Activated CD8-positive, alpha-beta memory T cell treated with anti-CD3 and anti-CD28 coated beads for 36 hours (primary cell): ENCODE measurements at regions not wholly inside any gene's neighbourhood (a gene's known extent, or its start where the extent isn't known, plus 50 kb on each side); places are given as distances from the start of the nearest gene placed in this dataset.

ENCODE experiments used
- CTCF ChIA-PET: fragments of 350-600 bp; sonication (Branson Sonifier 250); formaldehyde crosslinking; loops from one replicate; lab custom pipeline; 2021; ENCODE audit warnings: antibody characterized with exemption; lab: Charles Lee
- POLR2A ChIA-PET: fragments of 350-600 bp; sonication (Branson Sonifier 250); formaldehyde crosslinking; loops from one replicate; lab custom pipeline; 2021; ENCODE audit warnings: antibody characterized with exemption; lab: Charles Lee

GRCh38 chr12:102616692-102617091, 136.3 kb upstream of the IGF1 start:
- POLR2A ChIA-PET = no interaction called here
- CTCF ChIA-PET = interaction anchor here (1.1 kb wide), 1 partner anchor 28 kb away, joined by 3 read pairs; no protein-coding TSS in a partner anchor

GRCh38 chr12:102611995-102612394, 131.6 kb upstream of the IGF1 start:
- ChIA-PET CTCF (no interaction called here), POLR2A (no interaction called here)

GRCh38 chr12:102609996-102610395, 129.6 kb upstream of the IGF1 start:
- CTCF ChIA-PET = no interaction called here

GRCh38 chr12:102603021-102603420, 122.7 kb upstream of the IGF1 start:
- ChIA-PET POLR2A (no interaction called here), CTCF (no interaction called here)

More at GRCh38 chr12:102609996-102610395, 129.6 kb upstream of the IGF1 start:
- POLR2A ChIA-PET = no interaction called here

- POLR2A ChIA-PET = no interaction called here
- CTCF ChIA-PET = no interaction called here
Measured at GRCh38 chr12:102602521-102602920, 122.2 kb upstream of the IGF1 start.

GRCh38 chr12:102601621-102602020, 121.3 kb upstream of the IGF1 start:
- ChIA-PET CTCF (no interaction called here), POLR2A (no interaction called here)

GRCh38 chr12:102596687-102597086, 116.3 kb upstream of the IGF1 start:
- ChIA-PET CTCF (no interaction called here), POLR2A (no interaction called here)

GRCh38 chr12:102596031-102596430, 115.7 kb upstream of the IGF1 start:
- ChIA-PET CTCF (no interaction called here), POLR2A (no interaction called here)

GRCh38 chr12:102595315-102595714, 115.0 kb upstream of the IGF1 start:
- ChIA-PET CTCF (no interaction called here), POLR2A (no interaction called here)

GRCh38 chr12:102593134-102593533, 112.8 kb upstream of the IGF1 start:
- CTCF ChIA-PET = no interaction called here
- POLR2A ChIA-PET = no interaction called here

GRCh38 chr12:102592134-102592533, 111.8 kb upstream of the IGF1 start:
- ChIA-PET CTCF (no interaction called here), POLR2A (no interaction called here)

- CTCF ChIA-PET = no interaction called here
- POLR2A ChIA-PET = no interaction called here
Measured at GRCh38 chr12:102573237-102573636, 92.9 kb upstream of the IGF1 start.

- ChIA-PET CTCF (no interaction called here), POLR2A (no interaction called here)
Measured at GRCh38 chr12:102571889-102572288, 91.5 kb upstream of the IGF1 start.

- ChIA-PET CTCF (no interaction called here), POLR2A (no interaction called here)
Measured at GRCh38 chr12:102570256-102570655, 89.9 kb upstream of the IGF1 start.

- ChIA-PET CTCF (no interaction called here), POLR2A (no interaction called here)
Measured at GRCh38 chr12:102569803-102570202, 89.4 kb upstream of the IGF1 start.

GRCh38 chr12:102568276-102568675, 87.9 kb upstream of the IGF1 start:
- ChIA-PET CTCF (no interaction called here), POLR2A (no interaction called here)

GRCh38 chr12:102567031-102567985, 86.9 kb upstream of the IGF1 start:
- POLR2A ChIA-PET = no interaction called here
- CTCF ChIA-PET = no interaction called here

GRCh38 chr12:102565555-102565954, 85.2 kb upstream of the IGF1 start:
- ChIA-PET CTCF (no interaction called here), POLR2A (interaction anchor here (0.6 kb wide), 1 partner anchor 430 kb away, joined by 5 read pairs; no protein-coding TSS in a partner anchor)

- CTCF ChIA-PET = no interaction called here
- POLR2A ChIA-PET = no interaction called here
Measured at GRCh38 chr12:102564026-102564425, 83.7 kb upstream of the IGF1 start.

- ChIA-PET CTCF (no interaction called here), POLR2A (no interaction called here)
Measured at GRCh38 chr12:102562836-102563425, 82.6 kb upstream of the IGF1 start.

GRCh38 chr12:102551186-102551585, 70.8 kb upstream of the IGF1 start:
- POLR2A ChIA-PET = no interaction called here
- CTCF ChIA-PET = no interaction called here
